GM12878 (cell line): ENCODE measurements at regions not wholly inside any gene's neighbourhood (a gene's known extent, or its start where the extent isn't known, plus 50 kb on each side); places are given as distances from the start of the nearest gene placed in this dataset.

Source experiments
- ATAC-seq: fragments of 200-7000 bp; cut with Tn5 transposase; 3 replicates; pipeline ENCODE4 v1.9.1; 2020; ENCODE audit warnings: mild to moderate bottlenecking, moderate library complexity
- BruUV-seq: library from RNA; stranded (reverse); fragments of 400-500 nt; replicated peaks from 2 replicates; lab custom pipeline; 2021; lab: Mats Ljungman, UMichigan
- CTCF ChIA-PET: fragments of 300-600 bp; sonication (Branson Sonifier 250); formaldehyde crosslinking; extraction: SDS; loops from one replicate; lab custom pipeline; 2021; ENCODE audit warnings: inconsistent platforms; lab: Yijun Ruan, JAX
- POLR2A ChIA-PET: fragments of 350-600 bp; formaldehyde crosslinking; extraction: SDS; loops from one replicate; lab custom pipeline; 2021; ENCODE audit warnings: inconsistent platforms; lab: Charles Lee
- RAD21 ChIA-PET: fragments of 300-600 bp; sonication (Branson Sonifier 250); formaldehyde crosslinking; loops from one replicate; lab custom pipeline; 2023; ENCODE audit warnings: antibody characterized with exemption; ENCODE audit not compliant: unreplicated experiment; lab: Charles Lee
- SMC1A ChIA-PET: fragments of 300-600 bp; sonication (Branson Sonifier 250); formaldehyde crosslinking; loops from one replicate; lab custom pipeline; 2023; ENCODE audit not compliant: unreplicated experiment, uncharacterized antibody; lab: Charles Lee
- DNase-seq: peaks from one replicate; pipeline ENCODE4 v3.0.0-alpha.2; 2011; ENCODE audit warnings: low read depth, low spot score
- FAIRE-seq: peaks from 3 replicates; lab custom pipeline; 2011; peaks lifted over from hg19 to GRCh38; lab: Jason Lieb, UNC
- H2AFZ ChIP-seq: 2 replicates; pipeline ENCODE4 v1.6.0; 2011; ENCODE audit warnings: low read depth, low read length, control low read depth; ENCODE audit not compliant: control insufficient read depth
- H3K27ac ChIP-seq: 2 replicates; pipeline ENCODE4 v1.5.1; 2011; ENCODE audit warnings: control low read depth; ENCODE audit not compliant: control insufficient read depth, insufficient read depth
- H3K27me3 ChIP-seq, 2 experiments: replicated peaks in 1 of 2; 2 replicates each; pipeline versions ENCODE4 v1.6.0 to v1.6.1; 2011; ENCODE audit warnings: low read length in 1 of 2; ENCODE audit not compliant: control insufficient read depth in 2 of 2, insufficient read depth in 2 of 2
- H3K36me3 ChIP-seq, 2 experiments: 2 replicates each; pipeline ENCODE4 v1.5.1; 2011; ENCODE audit warnings: low read length in 1 of 2; ENCODE audit not compliant: control insufficient read depth in 2 of 2, insufficient read depth in 2 of 2
- H3K4me1 ChIP-seq: 2 replicates; pipeline ENCODE4 v1.6.1; 2011; ENCODE audit warnings: mild to moderate bottlenecking, low read length, moderate library complexity, mixed read lengths; ENCODE audit not compliant: control insufficient read depth, insufficient read depth
- H3K4me2 ChIP-seq: 2 replicates; pipeline ENCODE4 v1.6.0; 2011; ENCODE audit warnings: control low read depth; ENCODE audit not compliant: control insufficient read depth, insufficient read depth
- H3K4me3 ChIP-seq: fragments of 200-600 bp; sonication (generic); 2 replicates; pipeline ENCODE4 v1.5.1; 2016
- H3K79me2 ChIP-seq: 2 replicates; pipeline ENCODE4 v1.6.0; 2011; ENCODE audit warnings: low read length; ENCODE audit not compliant: control insufficient read depth, insufficient read depth
- H3K9ac ChIP-seq: 2 replicates; pipeline ENCODE4 v1.8.0; 2011; ENCODE audit warnings: low read length, control low read depth, mixed read lengths; ENCODE audit not compliant: control insufficient read depth, insufficient read depth
- H3K9me3 ChIP-seq: replicated peaks from 3 replicates; pipeline ENCODE4 v1.5.1; 2011; ENCODE audit warnings: mild to moderate bottlenecking, low read length; ENCODE audit not compliant: control insufficient read depth, insufficient read depth
- H4K20me1 ChIP-seq: 2 replicates; pipeline ENCODE4 v1.6.0; 2011; ENCODE audit not compliant: control insufficient read depth, insufficient read depth
- SREBF2 ChIP-seq: IDR thresholded peaks from 2 replicates; pipeline ENCODE4 v1.6.1; 2012; ENCODE audit warnings: mild to moderate bottlenecking, low read length
- ZBED1 ChIP-seq: IDR thresholded peaks from 2 replicates; pipeline ENCODE4 v1.6.1; 2016; ENCODE audit warnings: borderline replicate concordance
- WGBS: methylation state at CpG from one replicate; pipeline ENCODE4 v1.1.6; 2016; ENCODE audit warnings: low lambda C conversion rate; ENCODE audit not compliant: insufficient replicate concordance, insufficient coverage; ENCODE audit errors: missing lambda C conversion rate; 5-methylcytosine and 5-hydroxymethylcytosine counted together
- in situ Hi-C: fragments of 300-500 bp; cut with MboI; formaldehyde crosslinking; loops from 9 replicates; pipeline ENCODE4 v1.14.3; 2018; ENCODE audit warnings: mixed read lengths
- intact Hi-C: fragments of 100-400 bp; cut with micrococcal nuclease; formaldehyde crosslinking; loops from one replicate; pipeline ENCODE4 v1.14.2; 2022; ENCODE audit not compliant: unreplicated experiment
- TF ChIP-seq, protein P1 (sequence below): fragments of 450-650 bp; IDR thresholded peaks from 2 replicates; pipeline ENCODE4 v1.6.1; 2017; ENCODE audit warnings: mild to moderate bottlenecking, low read depth, inconsistent platforms; ENCODE audit not compliant: poor library complexity, severe bottlenecking

DNA sequence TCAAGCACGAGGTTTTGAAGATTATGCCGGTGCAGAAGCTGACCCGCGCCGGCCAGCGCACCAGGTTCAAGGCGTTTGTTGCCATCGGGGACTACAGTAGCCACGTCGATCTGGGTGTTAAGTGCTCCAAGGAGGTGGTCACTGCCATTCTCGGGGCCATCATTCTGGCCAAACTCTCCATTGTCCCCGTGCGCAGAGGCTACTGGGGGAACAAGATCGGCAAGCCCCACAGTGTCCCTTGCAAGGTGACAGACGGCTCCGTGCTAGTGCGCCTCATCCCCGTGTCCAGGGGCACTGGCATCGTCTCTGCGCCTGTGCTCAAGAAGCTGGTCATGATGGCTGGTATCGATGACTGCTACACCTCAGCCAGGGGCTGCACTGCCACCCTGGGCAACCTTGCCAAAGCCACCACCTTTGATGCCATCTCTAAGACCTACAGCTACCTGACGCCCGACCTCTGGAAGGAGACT lies 284.7 kb downstream of the GPR37 start (continued):
- no peak for TF ChIP-seq SREBF2

DNA sequence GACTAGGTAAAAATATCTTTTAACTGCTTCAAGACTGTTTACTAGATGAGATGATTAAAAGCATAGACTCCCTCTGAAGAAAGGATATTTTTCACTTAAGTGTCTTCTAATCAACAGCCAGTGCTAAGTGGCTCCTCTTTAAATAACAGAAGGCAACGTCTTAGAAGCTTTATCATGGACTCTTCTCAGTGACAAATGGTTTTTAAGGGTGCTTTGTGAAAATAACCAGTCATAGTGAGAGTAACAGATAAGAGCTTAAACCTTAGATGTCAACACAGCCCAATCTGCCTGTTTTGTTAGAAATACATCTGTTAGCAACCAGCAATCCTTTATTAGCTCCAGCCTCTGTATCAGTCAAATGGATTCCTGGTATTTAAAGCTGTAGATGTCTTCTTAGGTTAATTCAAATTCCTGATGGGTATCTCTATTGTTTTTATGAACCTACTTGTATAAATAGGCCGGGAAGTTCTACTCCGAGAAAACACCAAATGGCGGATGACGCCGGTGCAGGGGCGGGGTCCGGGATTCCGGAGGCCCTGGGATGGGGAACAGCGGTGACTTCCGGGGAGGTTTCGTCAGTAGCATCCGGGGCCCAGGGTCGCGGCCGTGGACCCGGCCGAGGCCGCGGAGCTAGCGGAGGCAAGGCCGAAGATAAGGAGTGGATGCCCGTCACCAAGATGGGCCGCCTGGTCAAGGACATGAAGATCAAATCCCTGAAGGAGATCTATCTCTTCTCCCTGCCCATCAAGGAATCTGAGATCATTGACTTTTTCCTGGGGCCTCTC lies 285.4 kb downstream of the GPR37 start:
- no peaks in the 10 kb centered on the region for H3K36me3 ChIP-seq
- ChIA-PET SMC1A (interaction anchor here (1.1 kb wide), 1 partner anchor 12 kb away, joined by 3 read pairs; no protein-coding TSS in a partner anchor), RAD21 (no interaction called here), CTCF (no interaction called here), POLR2A (no interaction called here)
- no peak overlapping the region for H3K27ac ChIP-seq
- no peak overlapping the region for H3K9ac ChIP-seq
- DNase-seq: no peak
- intact Hi-C loops (no loop called here), in situ Hi-C loops (no loop called here)
- BruUV-seq: no TSS peak
- no peak overlapping the region for H2AFZ ChIP-seq
- no peak for TF ChIP-seq ZBED1
- TF ChIP-seq, protein P1, sequence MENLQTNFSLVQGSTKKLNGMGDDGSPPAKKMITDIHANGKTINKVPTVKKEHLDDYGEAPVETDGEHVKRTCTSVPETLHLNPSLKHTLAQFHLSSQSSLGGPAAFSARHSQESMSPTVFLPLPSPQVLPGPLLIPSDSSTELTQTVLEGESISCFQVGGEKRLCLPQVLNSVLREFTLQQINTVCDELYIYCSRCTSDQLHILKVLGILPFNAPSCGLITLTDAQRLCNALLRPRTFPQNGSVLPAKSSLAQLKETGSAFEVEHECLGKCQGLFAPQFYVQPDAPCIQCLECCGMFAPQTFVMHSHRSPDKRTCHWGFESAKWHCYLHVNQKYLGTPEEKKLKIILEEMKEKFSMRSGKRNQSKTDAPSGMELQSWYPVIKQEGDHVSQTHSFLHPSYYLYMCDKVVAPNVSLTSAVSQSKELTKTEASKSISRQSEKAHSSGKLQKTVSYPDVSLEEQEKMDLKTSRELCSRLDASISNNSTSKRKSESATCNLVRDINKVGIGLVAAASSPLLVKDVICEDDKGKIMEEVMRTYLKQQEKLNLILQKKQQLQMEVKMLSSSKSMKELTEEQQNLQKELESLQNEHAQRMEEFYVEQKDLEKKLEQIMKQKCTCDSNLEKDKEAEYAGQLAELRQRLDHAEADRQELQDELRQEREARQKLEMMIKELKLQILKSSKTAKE: no peak
- ATAC-seq: no peak
- no peaks in the 10 kb centered on the region for H3K27me3 ChIP-seq
- WGBS: 76% methylated on average over 13 of the region's 24 CpGs
- H3K79me2 ChIP-seq: no peaks in the 10 kb centered on the region
- no peak overlapping the region for H3K4me3 ChIP-seq
- no peak for FAIRE-seq
- H3K4me2 ChIP-seq: no peak overlapping the region
- H4K20me1 ChIP-seq: no peaks in the 10 kb centered on the region
- no peaks in the 10 kb centered on the region for H3K9me3 ChIP-seq
- H3K4me1 ChIP-seq: no peaks in the 10 kb centered on the region
